Fibroblast of lung (primary cell): ENCODE measurements at regions not wholly inside any gene's neighbourhood (a gene's known extent, or its start where the extent isn't known, plus 50 kb on each side); places are given as distances from the start of the nearest gene placed in this dataset.
A peak's percentile ranks its signal among the peaks of the same experiment; 100 is the strongest.

Experiments used
- DNase-seq, 2 donors: peaks; one replicate each; pipeline versions ENCODE4 v3.0.0 to v3.0.0-alpha.2; 2010; ENCODE audit warnings: low read depth in 2 of 2
- H2AFZ ChIP-seq: 2 replicates; pipeline ENCODE4 v1.5.1; 2012; ENCODE audit warnings: low read length, control low read depth, inconsistent platforms
- H3K27ac ChIP-seq: 2 replicates; pipeline ENCODE4 v1.5.1; 2011; ENCODE audit warnings: low read length, control low read depth; ENCODE audit not compliant: insufficient read depth
- H3K27me3 ChIP-seq: 2 replicates; pipeline ENCODE4 v1.5.1; 2011; ENCODE audit warnings: mild to moderate bottlenecking, low read length; ENCODE audit not compliant: control insufficient read depth, insufficient read depth
- H3K36me3 ChIP-seq: 2 replicates; pipeline ENCODE4 v1.5.1; 2011; ENCODE audit warnings: low read length; ENCODE audit not compliant: control insufficient read depth, insufficient read depth
- H3K4me1 ChIP-seq: 2 replicates; pipeline ENCODE4 v1.5.1; 2011; ENCODE audit warnings: low read length; ENCODE audit not compliant: control insufficient read depth, insufficient read depth; ENCODE audit errors: extremely low read depth
- H3K4me2 ChIP-seq: 2 replicates; pipeline ENCODE4 v1.5.1; 2011; ENCODE audit warnings: low read length, control low read depth; ENCODE audit not compliant: insufficient read depth; ENCODE audit errors: extremely low read depth
- H3K4me3 ChIP-seq, 4 experiments: fragments of 200-600 bp in 1 of 4; sonication (generic) in 1 of 4; replicated peaks in 1 of 4; 2 replicates each; pipeline ENCODE4 v1.5.1; 2011 to 2016; ENCODE audit warnings: low read length in 4 of 4, low read depth in 3 of 4, mild to moderate bottlenecking in 3 of 4, control low read depth in 2 of 4, inconsistent platforms in 1 of 4, mixed read lengths in 1 of 4; ENCODE audit not compliant: insufficient read depth in 1 of 4; ENCODE audit errors: control extremely low read depth in 1 of 4
- H3K79me2 ChIP-seq: 2 replicates; pipeline ENCODE4 v1.5.1; 2012; ENCODE audit warnings: mild to moderate bottlenecking, low read length, inconsistent platforms; ENCODE audit not compliant: control insufficient read depth, insufficient read depth
- H3K9ac ChIP-seq: 2 replicates; pipeline ENCODE4 v1.5.1; 2011; ENCODE audit warnings: mild to moderate bottlenecking, low read length, control low read depth; ENCODE audit not compliant: insufficient read depth
- H3K9me3 ChIP-seq: 2 replicates; pipeline ENCODE4 v1.5.1; 2012; ENCODE audit warnings: low read depth, low read length; ENCODE audit not compliant: control insufficient read depth, insufficient read depth
- H4K20me1 ChIP-seq: 2 replicates; pipeline ENCODE4 v1.5.1; 2011; ENCODE audit warnings: low read length; ENCODE audit not compliant: control insufficient read depth, insufficient read depth; ENCODE audit errors: extremely low read depth
- CTCF ChIP-seq, 2 donors: IDR thresholded peaks in 1 of 2; conservative IDR thresholded peaks in 1 of 2; 1 replicate in 1 of 2; 2 replicates in 1 of 2; pipeline ENCODE4 v1.5.1; 2011 to 2012; ENCODE audit warnings: low read length in 2 of 2, control low read depth in 1 of 2, inconsistent platforms in 1 of 2, low read depth in 1 of 2, mild to moderate bottlenecking in 1 of 2
- EZH2 ChIP-seq: IDR thresholded peaks from 2 replicates; pipeline ENCODE4 v1.5.1; 2012; ENCODE audit warnings: low read length, control low read depth, mild to moderate bottlenecking; ENCODE audit errors: missing control alignments

GRCh38 chr1:194570476-194570875 lies 1384.1 kb upstream of the B3GALT2 start:
- Histone ChIP-seq H3K9ac (no peak overlapping the region), H3K4me2 (no peak overlapping the region), H3K79me2 (no peaks in the 10 kb centered on the region), H3K27me3 (no peaks in the 10 kb centered on the region), H3K4me3 (no peak overlapping the region), H3K36me3 (no peaks in the 10 kb centered on the region), H3K4me1 (no peaks in the 10 kb centered on the region), H4K20me1 (no peaks in the 10 kb centered on the region), H3K27ac (no peak overlapping the region), H2AFZ (no peak overlapping the region), H3K9me3 (no peaks in the 10 kb centered on the region)
- DNase-seq, result peak; percentile 36 to 86
- TF ChIP-seq CTCF (conservative IDR thresholded peaks at IDR 0.05 in 1 of 2, IDR thresholded peaks at IDR 0.05 in 1 of 2; ENCODE audit: low read depth in 1 of 2, low read length in 2 of 2), result no peak
- no peak for TF ChIP-seq EZH2

- TF ChIP-seq EZH2 (no peak), CTCF (conservative IDR thresholded peaks at IDR 0.05 in 1 of 2, IDR thresholded peaks at IDR 0.05 in 1 of 2; ENCODE audit: low read depth in 1 of 2, low read length in 2 of 2) (peak in 1 of 2 donors; percentile 15)
- Histone ChIP-seq H3K4me1 (no peaks in the 10 kb centered on the region), H3K9ac (no peak overlapping the region), H3K9me3 (no peaks in the 10 kb centered on the region), H3K79me2 (no peaks in the 10 kb centered on the region), H3K27me3 (no peaks in the 10 kb centered on the region), H3K27ac (no peak overlapping the region), H3K36me3 (no peaks in the 10 kb centered on the region), H4K20me1 (no peaks in the 10 kb centered on the region), H3K4me2 (no peak overlapping the region), H2AFZ (no peak overlapping the region), H3K4me3 (no peak overlapping the region)
- peak; percentile 13 to 27 for DNase-seq
These were observed 1382.2 kb upstream of the B3GALT2 start for GRCh38 chr1:194568610-194569009.

GRCh38 chr1:194548071-194548470 lies 1361.7 kb upstream of the B3GALT2 start:
- Histone ChIP-seq H3K4me3 (no peak overlapping the region), H3K9me3 (no peaks in the 10 kb centered on the region), H3K9ac (no peak overlapping the region), H3K4me1 (no peaks in the 10 kb centered on the region), H3K36me3 (no peaks in the 10 kb centered on the region), H3K4me2 (no peak overlapping the region), H3K27me3 (no peaks in the 10 kb centered on the region), H4K20me1 (no peaks in the 10 kb centered on the region), H2AFZ (no peak overlapping the region), H3K27ac (no peak overlapping the region), H3K79me2 (no peaks in the 10 kb centered on the region)
- DNase-seq, result no peak
- no peak for TF ChIP-seq EZH2
- no peak for TF ChIP-seq CTCF (conservative IDR thresholded peaks at IDR 0.05 in 1 of 2, IDR thresholded peaks at IDR 0.05 in 1 of 2; ENCODE audit: low read depth in 1 of 2, low read length in 2 of 2)
